H1 (cell line): ENCODE measurements at regions not wholly inside any gene's neighbourhood (a gene's known extent, or its start where the extent isn't known, plus 50 kb on each side); places are given as distances from the start of the nearest gene placed in this dataset.

Experiments
- CTCF ChIA-PET: fragments of 300-600 bp; sonication (Branson Sonifier 250); formaldehyde crosslinking; loops from one replicate; lab custom pipeline; 2021; ENCODE audit not compliant: partially characterized antibody; lab: Charles Lee
- POLR2A ChIA-PET: fragments of 300-600 bp; sonication (Branson Sonifier 250); formaldehyde crosslinking; loops from one replicate; lab custom pipeline; 2021; ENCODE audit warnings: inconsistent platforms; ENCODE audit not compliant: partially characterized antibody; lab: Charles Lee
- DNase-seq, 2 experiments: peaks; one replicate each; pipeline versions ENCODE4 v3.0.0 to v3.0.0-alpha.2; 2010 to 2022; ENCODE audit warnings: low spot score in 2 of 2, low read depth in 1 of 2, mixed read lengths in 1 of 2
- FAIRE-seq: peaks from 2 replicates; lab custom pipeline; 2011; peaks lifted over from hg19 to GRCh38; lab: Jason Lieb, UNC
- H2AFZ ChIP-seq: 2 replicates; pipeline ENCODE4 v1.8.1; 2012; ENCODE audit warnings: low read length, inconsistent platforms
- H2AK5ac ChIP-seq: 2 replicates; pipeline ENCODE4 v1.6.1; 2013; ENCODE audit warnings: low read depth, low read length
- H2BK120ac ChIP-seq: replicated peaks from 2 replicates; pipeline ENCODE3; 2013; ENCODE audit warnings: low read depth, low read length, inconsistent platforms
- H2BK12ac ChIP-seq: 2 replicates; pipeline ENCODE4 v1.6.1; 2013; ENCODE audit warnings: low read depth, low read length
- H2BK15ac ChIP-seq: 2 replicates; pipeline ENCODE4 v1.6.1; 2013; ENCODE audit warnings: low read length
- H2BK20ac ChIP-seq: 2 replicates; pipeline ENCODE4 v1.6.1; 2013; ENCODE audit warnings: low read length
- H2BK5ac ChIP-seq: 2 replicates; pipeline ENCODE4 v1.6.1; 2013; ENCODE audit warnings: low read depth, low read length
- H3K14ac ChIP-seq: 2 replicates; pipeline ENCODE4 v1.6.1; 2013; ENCODE audit warnings: inconsistent platforms; ENCODE audit not compliant: insufficient read length
- H3K18ac ChIP-seq: 2 replicates; pipeline ENCODE4 v1.6.1; 2013; ENCODE audit warnings: low read length; ENCODE audit errors: extremely low read depth
- H3K23ac ChIP-seq: 2 replicates; pipeline ENCODE4 v1.6.1; 2013; ENCODE audit warnings: inconsistent platforms; ENCODE audit not compliant: insufficient read length
- H3K23me2 ChIP-seq: 2 replicates; pipeline ENCODE4 v1.6.1; 2013; ENCODE audit warnings: low read depth, low read length
- H3K27ac ChIP-seq: 2 replicates; pipeline ENCODE4 v1.6.1; 2011; ENCODE audit warnings: low read depth, low read length, inconsistent platforms
- H3K27me3 ChIP-seq, 4 experiments: replicated peaks in 1 of 4; 1 replicate in 1 of 4; 2 replicates in 3 of 4; pipeline versions ENCODE4 v1.6.1 to v1.8.1; 2011 to 2013; ENCODE audit warnings: low read length in 3 of 4, mild to moderate bottlenecking in 3 of 4, inconsistent platforms in 2 of 4, mixed read lengths in 2 of 4, moderate library complexity in 1 of 4; ENCODE audit not compliant: control insufficient read depth in 3 of 4, insufficient read depth in 3 of 4; ENCODE audit errors: extremely low read depth in 1 of 4
- H3K36me3 ChIP-seq, 4 experiments: 2 replicates each; pipeline versions ENCODE4 v1.6.1 to v1.8.1; 2011 to 2013; ENCODE audit warnings: mild to moderate bottlenecking in 4 of 4, low read length in 3 of 4, moderate library complexity in 2 of 4, control low read depth in 1 of 4, inconsistent platforms in 1 of 4; ENCODE audit not compliant: insufficient read depth in 4 of 4, control insufficient read depth in 2 of 4
- H3K4ac ChIP-seq: replicated peaks from 2 replicates; pipeline ENCODE3; 2013; ENCODE audit warnings: low read length, low read depth, mixed read lengths, inconsistent platforms; ENCODE audit not compliant: insufficient read length
- H3K4me1 ChIP-seq, 4 experiments: replicated peaks in 1 of 4; 1 replicate in 1 of 4; 2 replicates in 3 of 4; pipeline versions ENCODE4 v1.6.1 to v1.8.1; 2011 to 2013; ENCODE audit warnings: low read length in 3 of 4, inconsistent platforms in 2 of 4, mixed read lengths in 1 of 4; ENCODE audit not compliant: insufficient read depth in 4 of 4, control insufficient read depth in 3 of 4
- H3K4me2 ChIP-seq, 2 experiments: 2 replicates each; pipeline versions ENCODE4 v1.6.1 to v1.8.1; 2011 to 2013; ENCODE audit warnings: low read depth in 2 of 2, low read length in 2 of 2, control low read depth in 1 of 2, inconsistent platforms in 1 of 2, mild to moderate bottlenecking in 1 of 2; ENCODE audit not compliant: insufficient read depth in 1 of 2
- H3K4me3 ChIP-seq, 4 experiments: fragments of 200-600, 300-600 bp in 1 of 4; sonication (generic), shearing (Covaris generic), sonication (Bioruptor Twin) in 1 of 4; 2 replicates each; pipeline versions ENCODE4 v1.5.1 to v1.8.1; 2011 to 2016; ENCODE audit warnings: low read length in 4 of 4, low read depth in 3 of 4, control low read depth in 2 of 4, inconsistent platforms in 2 of 4, mild to moderate bottlenecking in 2 of 4, mixed read lengths in 1 of 4, moderate library complexity in 1 of 4; ENCODE audit not compliant: insufficient read depth in 2 of 4; ENCODE audit errors: extremely low read depth in 1 of 4
- H3K56ac ChIP-seq: replicated peaks from 2 replicates; pipeline ENCODE3; 2013; ENCODE audit warnings: low read depth, mild to moderate bottlenecking, mixed read lengths, low read length, inconsistent platforms; ENCODE audit not compliant: insufficient read length
- H3K79me1 ChIP-seq: 2 replicates; pipeline ENCODE4 v1.6.1; 2013; ENCODE audit warnings: low read depth, low read length, control low read depth
- H3K79me2 ChIP-seq, 2 experiments: 2 replicates each; pipeline versions ENCODE4 v1.6.1 to v1.8.1; 2012 to 2013; ENCODE audit warnings: low read length in 2 of 2, mild to moderate bottlenecking in 2 of 2, inconsistent platforms in 1 of 2; ENCODE audit not compliant: insufficient read depth in 2 of 2, control insufficient read depth in 1 of 2
- H3K9ac ChIP-seq, 4 experiments: replicated peaks in 1 of 4; 1 replicate in 1 of 4; 2 replicates in 3 of 4; pipeline versions ENCODE4 v1.6.1 to v1.8.1; 2011 to 2013; ENCODE audit warnings: low read depth in 3 of 4, low read length in 3 of 4, control low read depth in 2 of 4, mild to moderate bottlenecking in 2 of 4, moderate library complexity in 2 of 4, inconsistent platforms in 1 of 4; ENCODE audit errors: extremely low read depth in 1 of 4
- H3K9me3 ChIP-seq, 2 experiments: 2 replicates each; pipeline versions ENCODE4 v1.6.1 to v1.8.1; 2012 to 2013; ENCODE audit warnings: mild to moderate bottlenecking in 2 of 2, moderate library complexity in 2 of 2, control low read depth in 1 of 2, inconsistent platforms in 1 of 2, low read depth in 1 of 2, low read length in 1 of 2, mixed read lengths in 1 of 2; ENCODE audit not compliant: insufficient read depth in 2 of 2
- H4K20me1 ChIP-seq, 2 experiments: replicated peaks in 1 of 2; 2 replicates each; pipeline versions ENCODE3 to v1.8.1; 2011 to 2013; ENCODE audit warnings: inconsistent platforms in 2 of 2, low read length in 2 of 2, mild to moderate bottlenecking in 1 of 2; ENCODE audit not compliant: insufficient read depth in 2 of 2, control insufficient read depth in 1 of 2
- H4K5ac ChIP-seq: 2 replicates; pipeline ENCODE4 v1.6.1; 2013; ENCODE audit warnings: low read length, low read depth, mixed read lengths, inconsistent platforms; ENCODE audit not compliant: insufficient read length
- H4K8ac ChIP-seq: 2 replicates; pipeline ENCODE4 v1.8.0; 2013; ENCODE audit warnings: mild to moderate bottlenecking, moderate library complexity, low read length, inconsistent platforms; ENCODE audit not compliant: insufficient read depth; ENCODE audit errors: extremely low read depth
- H4K91ac ChIP-seq: replicated peaks from 2 replicates; pipeline ENCODE3; 2013; ENCODE audit warnings: low read length, mixed read lengths, inconsistent platforms; ENCODE audit not compliant: insufficient read length
- ASH2L ChIP-seq: fragments of 200-600, 300-600 bp; sonication (generic); IDR thresholded peaks from one replicate; pipeline ENCODE4 v1.7.1; 2017; ENCODE audit warnings: low read length
- ATF2 ChIP-seq: IDR thresholded peaks from 2 replicates; pipeline ENCODE4 v1.6.1; 2012; ENCODE audit warnings: low read length, inconsistent platforms
- ATF3 ChIP-seq: IDR thresholded peaks from 2 replicates; pipeline ENCODE4 v1.6.1; 2011; ENCODE audit warnings: low read depth, mild to moderate bottlenecking, low read length; ENCODE audit not compliant: insufficient read depth
- BACH1 ChIP-seq: IDR thresholded peaks from 2 replicates; pipeline ENCODE4 v1.6.1; 2012; ENCODE audit warnings: low read length, improper control_type of control experiment
- CBX8 ChIP-seq: fragments of 300-800, 300-1000 bp; sonication (generic); IDR thresholded peaks from 2 replicates; pipeline ENCODE4 v1.7.1; 2016; ENCODE audit warnings: low read depth, low read length, borderline replicate concordance
- CEBPB ChIP-seq: IDR thresholded peaks from 2 replicates; pipeline ENCODE4 v1.6.1; 2012; ENCODE audit warnings: low read depth, low read length
- CHD1 ChIP-seq: IDR thresholded peaks from 2 replicates; pipeline ENCODE4 v1.6.1; 2012; ENCODE audit warnings: low read depth, low read length, improper control_type of control experiment
- CREB1 ChIP-seq: IDR thresholded peaks from 2 replicates; pipeline ENCODE4 v1.6.1; 2012; ENCODE audit warnings: inconsistent platforms
- GTF2F1 ChIP-seq: IDR thresholded peaks from 2 replicates; pipeline ENCODE4 v1.6.1; 2012; ENCODE audit warnings: low read depth, low read length, improper control_type of control experiment, borderline replicate concordance
- MAFK ChIP-seq: IDR thresholded peaks from 2 replicates; pipeline ENCODE4 v1.6.1; 2012; ENCODE audit warnings: low read depth, mild to moderate bottlenecking, improper control_type of control experiment, low read length
- MAX ChIP-seq: IDR thresholded peaks from 2 replicates; pipeline ENCODE4 v1.6.1; 2012; ENCODE audit warnings: inconsistent platforms
- SP4 ChIP-seq: IDR thresholded peaks from 2 replicates; pipeline ENCODE4 v1.6.1; 2012; ENCODE audit warnings: low read length, inconsistent platforms
- WGBS, 2 experiments: shearing (Covaris generic) in 1 of 2; methylation state at CpG; one replicate each; pipeline versions ENCODE4 v1.1.6 to v1.1.7; 2013 to 2015; ENCODE audit warnings: low lambda C conversion rate in 2 of 2, mixed read lengths in 2 of 2, inconsistent platforms in 1 of 2, low coverage in 1 of 2, missing lambda C conversion rate in 1 of 2; ENCODE audit not compliant: insufficient replicate concordance in 2 of 2, insufficient coverage in 1 of 2, insufficient read length in 1 of 2; ENCODE audit errors: extremely low coverage in 1 of 2, missing lambda C conversion rate in 1 of 2; 5-methylcytosine and 5-hydroxymethylcytosine counted together

- no peak overlapping the region for H3K56ac ChIP-seq
- no peak overlapping the region for H3K27ac ChIP-seq
- H3K18ac ChIP-seq: no peak overlapping the region
- no peaks in the 10 kb centered on the region for H3K4me1 ChIP-seq
- no peak overlapping the region for H4K8ac ChIP-seq
- TF ChIP-seq CREB1 (no peak), GTF2F1 (no peak), CEBPB (no peak), BACH1 (no peak), CBX8 (no peak), MAFK (no peak), ATF2 (no peak), ATF3 (no peak), SP4 (no peak), CHD1 (no peak), MAX (no peak), ASH2L (no peak)
- DNase-seq (no peak), FAIRE-seq (no peak)
- H3K27me3 ChIP-seq: no peaks in the 10 kb centered on the region
- ChIA-PET CTCF (interaction anchor here (0.7 kb wide), 1 partner anchor 13 kb away, joined by 3 read pairs; no protein-coding TSS in a partner anchor), POLR2A (no interaction called here)
- no peaks in the 10 kb centered on the region for H3K36me3 ChIP-seq
- no peak overlapping the region for H4K5ac ChIP-seq
- no peak overlapping the region for H4K91ac ChIP-seq
- no peak overlapping the region for H2BK20ac ChIP-seq
- no peak overlapping the region for H2AK5ac ChIP-seq
- H3K23me2 ChIP-seq: no peaks in the 10 kb centered on the region
- no peak overlapping the region for H2BK12ac ChIP-seq
- H3K14ac ChIP-seq: no peak overlapping the region
- no peak overlapping the region for H3K9ac ChIP-seq
- no peaks in the 10 kb centered on the region for H3K9me3 ChIP-seq
- H2BK15ac ChIP-seq: no peak overlapping the region
- no peak overlapping the region for H2BK5ac ChIP-seq
- no peaks in the 10 kb centered on the region for H3K79me1 ChIP-seq
- no peak overlapping the region for H3K4me2 ChIP-seq
- H2BK120ac ChIP-seq: no peak overlapping the region
- no peak overlapping the region for H3K4ac ChIP-seq
- no peaks in the 10 kb centered on the region for H3K79me2 ChIP-seq
- H3K4me3 ChIP-seq: no peak overlapping the region
- H2AFZ ChIP-seq: no peak overlapping the region
- 91% methylated on average over 1 of the region's 1 CpG; no CpG with 5 or more reads in 1 of the 2 experiments for WGBS, 2 experiments
- H4K20me1 ChIP-seq: no peaks in the 10 kb centered on the region
- no peak overlapping the region for H3K23ac ChIP-seq
Measured at GRCh38 chr2:176577054-176577453, 307.8 kb downstream of the MTX2 start.
